Glutamatergic neuron (in vitro differentiated cells): ENCODE measurements at regions not wholly inside any gene's neighbourhood (a gene's known extent, or its start where the extent isn't known, plus 50 kb on each side); places are given as distances from the start of the nearest gene placed in this dataset.

Source experiments
- DNase-seq: peaks from one replicate; pipeline ENCODE4 v3.0.0; 2022
- H3K27ac Mint-ChIP-seq: one replicate; pipeline ENCODE4 v1.8.0; 2020; ENCODE audit warnings: mild to moderate bottlenecking, mixed read lengths, inconsistent platforms; ENCODE audit not compliant: unreplicated experiment
- H3K27me3 Mint-ChIP-seq: one replicate; pipeline ENCODE4 v1.8.0; 2020; ENCODE audit warnings: mild to moderate bottlenecking, moderate library complexity, mixed read lengths, inconsistent platforms; ENCODE audit not compliant: unreplicated experiment
- H3K36me3 Mint-ChIP-seq: one replicate; pipeline ENCODE4 v1.8.0; 2020; ENCODE audit warnings: mild to moderate bottlenecking, mixed read lengths, inconsistent platforms; ENCODE audit not compliant: unreplicated experiment
- H3K4me1 Mint-ChIP-seq: one replicate; pipeline ENCODE4 v1.8.0; 2020; ENCODE audit warnings: mild to moderate bottlenecking, low read depth, mixed read lengths, inconsistent platforms; ENCODE audit not compliant: unreplicated experiment
- H3K4me3 Mint-ChIP-seq: one replicate; pipeline ENCODE4 v1.8.0; 2020; ENCODE audit warnings: mild to moderate bottlenecking, mixed read lengths, inconsistent platforms; ENCODE audit not compliant: unreplicated experiment
- H3K9me3 Mint-ChIP-seq: one replicate; pipeline ENCODE4 v1.8.0; 2020; ENCODE audit warnings: mild to moderate bottlenecking, moderate library complexity, mixed read lengths, inconsistent platforms; ENCODE audit not compliant: unreplicated experiment
- CTCF ChIP-seq: fragments of 200-600 bp; sonication (generic); IDR thresholded peaks from one replicate; pipeline ENCODE4 v1.5.0; 2021; ENCODE audit not compliant: partially characterized antibody, unreplicated experiment

- Mint-ChIP-seq H3K9me3 (no peaks in the 10 kb centered on the region), H3K27me3 (no peaks in the 10 kb centered on the region), H3K36me3 (no peaks in the 10 kb centered on the region), H3K4me1 (no peaks in the 10 kb centered on the region), H3K27ac (no peak overlapping the region), H3K4me3 (no peak overlapping the region)
- no peak for DNase-seq
- TF ChIP-seq CTCF, result no peak
Measured at GRCh38 chr2:185967335-185967734, 228.7 kb downstream of the FSIP2 start.

GRCh38 chr2:185970148-185970852 is 231.7 kb downstream of the FSIP2 start:
- DNase-seq, result no peak
- H3K9me3 Mint-ChIP-seq, result peaks cover 3% of the 10 kb centered on the region
- TF ChIP-seq CTCF, result no peak
- H3K27ac Mint-ChIP-seq, result no peak overlapping the region
- no peaks in the 10 kb centered on the region for H3K4me1 Mint-ChIP-seq
- peaks cover 5% of the 10 kb centered on the region for H3K36me3 Mint-ChIP-seq
- H3K4me3 Mint-ChIP-seq, result no peak overlapping the region
- H3K27me3 Mint-ChIP-seq, result no peaks in the 10 kb centered on the region

- Mint-ChIP-seq H3K4me1 (no peaks in the 10 kb centered on the region), H3K4me3 (no peak overlapping the region), H3K36me3 (no peaks in the 10 kb centered on the region), H3K27ac (no peak overlapping the region), H3K9me3 (no peaks in the 10 kb centered on the region), H3K27me3 (no peaks in the 10 kb centered on the region)
- no peak for TF ChIP-seq CTCF
- no peak for DNase-seq
Measured at GRCh38 chr2:185978634-185979407, 240.2 kb downstream of the FSIP2 start.

- Mint-ChIP-seq H3K4me1 (no peaks in the 10 kb centered on the region), H3K4me3 (no peak overlapping the region), H3K27ac (no peak overlapping the region), H3K9me3 (no peaks in the 10 kb centered on the region), H3K36me3 (no peaks in the 10 kb centered on the region), H3K27me3 (no peaks in the 10 kb centered on the region)
- no peak for TF ChIP-seq CTCF
- no peak for DNase-seq
Measured at GRCh38 chr2:185979546-185980071, 241.0 kb downstream of the FSIP2 start.

DNA sequence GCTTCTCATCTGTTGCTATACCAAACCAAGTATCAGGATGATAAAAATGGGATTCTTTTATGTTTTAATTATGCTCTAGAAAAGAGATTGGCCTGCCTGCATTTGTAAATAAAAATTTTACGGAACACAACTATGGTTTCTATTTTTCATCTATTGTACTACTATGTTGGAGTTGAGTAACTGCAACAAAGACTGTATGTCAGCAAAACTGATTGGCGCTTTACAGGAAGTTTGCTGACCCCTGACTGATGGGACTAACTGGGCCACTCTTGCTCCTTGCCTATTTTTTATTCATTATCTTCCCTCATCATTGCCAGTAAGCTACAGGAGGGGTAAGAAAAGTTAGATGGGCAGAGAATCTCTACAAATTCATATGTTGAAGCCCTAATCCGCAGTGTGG is 242.3 kb downstream of the FSIP2 start:
- H3K36me3 Mint-ChIP-seq, result no peaks in the 10 kb centered on the region

More for the DNA sequence above, 242.3 kb downstream of the FSIP2 start:
- Mint-ChIP-seq H3K4me3 (no peak overlapping the region), H3K27me3 (no peaks in the 10 kb centered on the region), H3K27ac (no peak overlapping the region), H3K9me3 (no peaks in the 10 kb centered on the region), H3K4me1 (no peaks in the 10 kb centered on the region)
- TF ChIP-seq CTCF, result no peak
- DNase-seq, result no peak
